GM18858 (cell line): ENCODE measurements at regions not wholly inside any gene's neighbourhood (a gene's known extent, or its start where the extent isn't known, plus 50 kb on each side); places are given as distances from the start of the nearest gene placed in this dataset.
"Not testable (repeated sequence)": the region's sequence is repeated elsewhere in the genome, so short reads cannot be mapped to it uniquely, and the experiment has no call there.

ENCODE experiments used
- ATAC-seq: cut with Tn5 transposase; IDR thresholded peaks from one replicate; pipeline ENCODE4 v1.9.1; 2021; ENCODE audit not compliant: unreplicated experiment

DNA sequence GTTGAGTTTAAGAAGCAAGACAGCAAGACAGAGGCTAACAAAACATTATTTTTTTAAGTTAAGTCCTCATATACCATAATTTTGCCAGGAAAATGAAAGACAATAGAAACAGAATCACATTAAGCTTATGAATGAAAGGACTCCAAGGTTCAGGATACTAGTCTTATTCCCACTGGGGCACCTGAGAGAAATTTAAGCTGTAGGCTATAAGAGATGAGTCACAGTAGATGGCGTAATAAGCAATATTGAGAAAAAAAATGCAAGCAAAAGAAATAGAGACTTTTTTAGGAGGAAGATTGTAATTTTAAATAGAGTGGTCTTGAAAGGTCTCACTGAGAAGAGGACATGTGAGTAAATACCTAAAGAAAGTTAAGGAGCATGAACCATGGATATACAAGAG, 57.1 kb upstream of the KIF2B start:
- no peak for ATAC-seq

DNA sequence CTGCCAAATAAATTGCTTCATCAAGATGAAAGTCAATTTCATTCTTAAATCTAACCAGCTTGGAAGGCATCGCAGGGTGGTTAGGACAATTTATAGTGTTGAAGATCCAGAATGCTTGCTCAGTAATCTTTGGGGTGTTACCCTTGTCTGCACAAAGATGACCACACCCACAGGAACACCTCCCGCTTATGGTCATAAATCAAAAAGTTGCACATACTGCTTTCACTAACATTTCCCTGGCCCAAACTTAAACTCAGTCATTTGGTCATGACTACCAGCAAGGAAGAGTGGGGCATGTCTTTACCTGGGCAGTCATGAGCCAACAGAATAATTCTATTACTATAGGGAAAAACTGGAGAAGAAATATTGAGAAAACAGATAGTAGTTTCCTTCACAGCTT, 57.6 kb upstream of the KIF2B start:
- no peak for ATAC-seq

DNA sequence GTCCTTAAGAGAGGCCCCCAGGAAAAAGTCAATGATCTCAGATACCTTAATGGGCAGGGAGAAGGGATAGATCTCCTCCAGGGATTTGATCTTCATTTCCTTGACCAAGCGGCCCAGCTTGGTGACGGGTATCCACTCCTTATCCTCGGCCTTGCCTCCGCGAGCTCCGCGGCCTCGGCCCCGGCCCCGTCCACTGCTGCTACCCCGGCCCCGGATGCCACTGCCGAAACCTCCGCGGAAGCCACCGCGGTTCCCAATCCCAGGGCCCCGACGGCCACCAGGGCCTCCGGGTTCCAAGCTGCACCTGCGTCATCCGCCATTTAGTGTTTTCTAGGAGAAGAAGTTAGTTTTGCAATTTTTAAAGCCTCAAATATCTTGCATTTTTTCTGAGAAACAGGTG, 65.2 kb upstream of the KIF2B start:
- ATAC-seq, result no peak

DNA sequence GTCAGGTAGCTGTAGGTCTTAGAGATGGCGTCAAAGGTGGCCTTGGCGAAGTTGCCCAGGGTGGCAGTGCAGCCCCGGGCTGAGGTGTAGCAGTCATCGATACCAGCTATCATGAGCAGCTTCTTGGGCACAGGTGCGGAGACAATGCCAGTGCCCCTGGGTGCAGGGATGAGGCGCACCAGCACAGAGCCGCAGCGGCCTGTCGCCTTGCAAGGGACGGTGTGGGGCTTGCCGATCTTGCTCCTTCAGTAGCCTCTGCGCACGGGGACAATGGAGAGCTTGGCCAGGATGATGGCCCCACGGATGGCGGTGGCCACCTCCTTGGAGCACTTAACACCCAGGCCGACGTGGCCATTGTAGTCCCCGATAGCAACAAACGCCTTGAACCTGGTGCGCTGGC, 65.6 kb upstream of the KIF2B start:
- not testable (repeated sequence) for ATAC-seq

DNA sequence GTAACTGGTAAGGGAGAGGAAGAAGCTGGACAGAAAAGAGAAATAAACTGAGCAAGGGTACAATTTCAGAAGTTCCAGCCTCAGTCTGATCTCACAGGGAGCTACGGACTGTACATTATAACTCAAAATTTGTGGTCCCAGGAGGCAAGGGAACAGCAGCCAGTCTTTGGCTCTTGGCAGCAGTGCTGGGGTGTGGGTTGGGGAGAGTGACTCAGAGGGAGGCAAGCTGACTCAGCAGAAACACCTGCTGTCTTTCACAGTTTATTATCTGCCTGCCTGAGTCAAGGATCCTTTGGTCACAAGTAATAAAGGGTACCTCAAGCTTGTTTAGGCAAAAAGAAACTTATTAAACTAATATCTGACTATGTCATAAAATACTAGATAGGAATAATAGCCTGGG, 73.5 kb upstream of the KIF2B start:
- ATAC-seq, result no peak

DNA sequence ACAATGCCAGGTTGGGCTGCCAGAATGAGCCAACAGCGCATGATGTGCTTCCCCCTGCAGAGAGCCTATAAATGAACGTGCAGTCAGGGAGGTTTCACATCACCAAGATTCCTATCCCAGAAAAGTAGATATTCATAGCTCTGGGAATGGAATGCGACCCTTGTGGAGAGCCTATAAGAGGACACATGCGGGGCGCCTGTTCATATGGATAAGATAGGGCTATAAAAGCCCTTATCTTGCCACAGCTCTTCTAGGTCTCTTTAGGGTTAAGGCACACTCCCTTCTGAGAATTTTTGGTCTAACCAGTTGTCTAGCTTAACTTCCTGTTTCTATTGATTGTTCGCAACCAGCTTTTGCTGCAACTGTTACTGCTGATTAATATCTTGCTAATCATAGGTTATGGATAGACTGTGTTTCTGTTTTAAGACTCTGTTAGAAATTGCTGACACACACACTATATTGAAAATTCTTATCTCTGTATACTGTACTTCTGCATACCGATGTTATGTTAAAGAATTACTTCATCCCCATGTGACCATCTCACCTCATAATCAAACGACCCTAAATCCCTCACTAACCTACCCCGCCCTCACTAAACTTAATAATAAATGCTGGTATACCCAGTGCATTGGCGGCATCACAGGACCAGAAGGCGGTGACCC, 74.4 kb upstream of the KIF2B start:
- ATAC-seq, result not testable (repeated sequence)

DNA sequence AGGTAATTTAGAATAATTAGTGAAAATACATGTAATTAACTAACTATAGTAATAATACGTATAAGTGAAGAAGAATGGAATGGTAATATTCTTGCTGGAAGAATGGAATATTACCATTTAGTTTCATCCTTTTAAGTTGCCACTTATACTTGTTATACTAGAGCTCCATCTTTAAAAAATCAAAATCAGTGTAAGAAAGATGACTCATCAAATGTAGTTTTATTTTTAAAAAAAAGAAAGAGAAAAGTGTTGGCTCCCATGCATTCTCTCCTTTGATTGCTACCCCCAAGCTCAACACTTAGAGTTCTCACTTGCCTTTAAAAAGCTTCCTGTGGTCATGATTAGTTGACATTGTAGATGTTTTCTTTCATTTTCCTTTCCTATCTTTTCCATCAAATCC, 82.4 kb upstream of the KIF2B start:
- no peak for ATAC-seq

DNA sequence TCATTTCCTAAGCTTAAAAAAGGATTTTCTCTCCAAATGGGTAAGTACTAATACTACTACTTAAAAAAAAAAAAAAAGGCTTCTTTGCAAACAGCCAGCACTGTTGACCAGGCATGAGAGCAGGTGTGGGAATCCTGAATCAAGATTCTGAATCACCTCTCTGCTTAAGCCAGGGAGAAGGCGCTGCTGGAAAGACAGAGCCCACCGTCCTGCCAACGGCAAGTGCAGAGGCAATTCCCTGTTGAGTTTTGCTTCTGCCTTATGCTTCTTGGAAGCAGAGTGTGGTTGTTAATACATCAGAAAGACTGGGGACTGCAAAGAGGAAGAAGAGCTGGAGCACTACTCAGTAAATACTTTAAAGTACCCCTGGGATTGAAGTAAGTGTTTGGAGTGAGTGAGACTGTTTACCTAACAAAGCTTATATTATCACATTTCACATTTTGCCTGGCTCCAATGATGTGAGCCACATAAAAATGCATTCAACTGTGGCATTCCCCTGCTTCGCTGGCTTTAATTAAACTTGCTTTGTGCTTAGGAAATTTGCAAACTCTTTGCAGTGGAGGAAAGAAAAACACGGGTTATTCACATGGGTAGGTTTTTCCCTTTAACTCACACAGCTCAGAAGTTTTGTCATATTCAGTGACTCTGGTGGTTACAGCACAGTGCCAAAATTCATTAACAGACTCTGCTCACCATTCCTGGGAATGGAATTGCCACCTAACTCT, 86.0 kb upstream of the KIF2B start:
- no peak for ATAC-seq

DNA sequence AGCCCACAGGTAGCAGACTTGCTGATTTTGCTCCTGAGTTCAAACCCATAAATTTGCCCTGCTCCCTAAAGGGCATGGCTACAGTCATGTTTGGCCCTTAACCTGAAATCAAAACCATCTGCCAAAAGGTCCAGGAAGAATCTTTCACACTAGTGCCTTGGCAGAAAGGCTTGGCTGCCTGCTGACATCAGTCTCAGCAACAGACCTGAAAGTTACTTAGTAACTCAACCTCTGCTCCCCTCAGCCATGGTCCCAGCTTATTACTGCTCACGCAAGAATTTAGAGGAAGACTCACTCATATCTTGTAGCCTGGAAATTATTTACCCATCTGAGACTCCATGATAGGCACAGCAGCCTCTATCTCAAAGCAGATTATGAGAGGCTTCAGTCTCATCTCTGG, 98.0 kb upstream of the KIF2B start:
- ATAC-seq, result no peak

DNA sequence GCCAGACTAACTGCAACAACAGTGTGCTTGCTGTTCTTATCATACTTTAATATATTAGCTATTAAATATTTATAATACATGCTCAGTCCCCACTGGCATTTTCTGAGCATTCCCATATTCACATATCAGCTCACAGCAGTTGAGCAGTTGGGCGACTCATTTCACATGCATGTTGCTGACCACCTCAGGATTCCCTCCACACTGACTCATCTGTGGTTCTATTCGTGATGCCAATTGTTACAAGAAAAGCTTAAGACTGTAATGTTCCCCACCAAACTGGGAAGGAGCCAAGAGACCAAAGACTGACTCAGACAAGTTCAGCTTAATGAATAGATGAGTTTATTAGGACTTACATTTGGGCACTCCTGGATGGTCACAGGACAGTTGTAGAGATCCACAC, 100.3 kb upstream of the KIF2B start:
- ATAC-seq, result no peak

DNA sequence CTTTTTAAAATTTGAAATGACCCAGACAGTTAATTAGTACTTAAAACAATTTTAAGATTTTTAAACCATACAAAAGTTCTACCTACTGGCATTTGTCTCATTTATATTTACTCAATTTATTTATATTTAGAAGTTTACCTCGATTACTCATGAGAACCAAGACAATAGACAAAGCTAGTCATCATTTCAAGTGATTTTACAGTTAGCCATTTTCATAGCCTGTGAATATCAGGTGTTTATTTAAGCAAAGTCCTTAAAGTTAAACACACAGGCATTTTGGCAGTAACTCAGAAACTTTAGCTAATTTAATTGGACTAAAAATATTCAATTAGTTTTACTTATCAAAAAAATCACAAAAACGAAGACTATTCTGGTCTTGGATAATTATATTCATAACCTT, 101.6 kb upstream of the KIF2B start:
- no peak for ATAC-seq

DNA sequence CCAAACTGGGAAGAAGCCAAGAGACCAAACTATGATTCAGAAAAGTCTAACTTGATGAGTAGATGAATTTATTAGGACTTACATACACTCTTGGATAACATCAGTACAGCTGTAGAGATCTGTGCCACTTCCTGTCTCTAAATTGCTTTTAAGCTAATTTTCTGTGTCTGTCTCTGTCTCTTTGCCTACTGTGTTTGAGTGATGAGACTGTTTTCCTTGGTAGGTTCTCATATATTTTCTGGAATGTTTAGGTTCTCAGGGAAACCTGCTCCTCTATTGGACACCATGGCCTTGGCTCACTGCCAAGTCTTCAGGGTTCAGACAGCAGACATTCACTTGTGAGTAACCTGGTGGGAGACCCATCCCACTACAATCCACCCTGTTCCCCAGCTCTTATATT, 103.5 kb upstream of the KIF2B start:
- no peak for ATAC-seq

DNA sequence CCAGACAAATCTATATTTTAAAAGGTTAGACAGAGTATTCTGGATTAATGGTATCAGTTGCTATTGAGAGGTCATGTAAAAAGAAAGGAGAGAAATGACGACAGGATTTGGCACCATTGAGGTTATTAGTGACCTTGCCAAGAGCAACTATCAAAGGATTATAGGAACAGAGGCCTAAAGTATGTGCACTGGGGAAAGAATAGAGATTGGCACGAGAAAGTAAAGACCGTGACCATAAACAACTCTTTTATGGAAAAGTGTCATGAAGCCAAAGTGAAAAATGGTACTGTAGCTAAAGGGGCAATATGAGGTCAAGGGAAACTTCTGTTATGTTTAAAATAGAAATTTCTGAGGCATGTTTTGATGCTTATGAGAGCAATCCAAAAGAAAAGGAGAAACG, 115.2 kb upstream of the KIF2B start:
- ATAC-seq, result no peak

DNA sequence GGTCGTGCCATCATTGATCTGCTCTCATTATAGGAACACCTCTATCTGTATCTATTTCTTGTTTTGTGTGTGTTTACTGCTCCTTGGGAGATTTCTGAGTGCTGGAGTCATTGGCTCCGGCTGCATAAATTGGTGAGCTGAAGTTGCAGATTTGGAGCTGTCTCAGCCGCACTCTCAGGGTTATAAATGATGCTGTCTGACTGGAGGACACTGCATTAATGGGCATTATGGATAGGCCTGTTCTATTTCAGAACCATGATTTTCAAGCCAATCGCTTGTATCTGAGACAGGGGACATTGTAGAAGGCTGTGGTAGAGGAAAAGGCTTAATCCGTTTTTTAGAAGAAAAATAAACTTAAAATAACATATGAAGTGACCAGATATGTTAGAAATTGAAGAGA, 126.4 kb upstream of the KIF2B start:
- no peak for ATAC-seq

DNA sequence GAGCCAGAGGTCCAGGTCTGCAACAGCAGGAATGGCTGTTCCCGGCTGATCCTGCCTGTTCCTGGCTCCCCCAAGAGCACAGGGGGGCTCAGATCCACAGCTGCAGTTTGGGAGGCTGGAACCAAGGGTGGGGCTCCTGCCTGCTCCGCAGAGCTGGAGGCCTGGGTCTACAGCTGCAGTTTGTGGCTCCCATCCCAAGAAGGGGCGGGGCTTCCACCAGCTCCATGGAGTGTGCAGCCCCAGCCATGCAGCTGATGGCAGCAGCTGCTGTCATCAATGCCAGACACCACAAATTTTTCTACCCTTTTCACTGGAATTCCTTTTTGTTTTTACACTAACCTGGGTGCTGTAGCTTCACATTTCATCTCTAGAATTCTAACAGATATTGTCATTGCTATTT, 135.4 kb upstream of the KIF2B start:
- no peak for ATAC-seq

DNA sequence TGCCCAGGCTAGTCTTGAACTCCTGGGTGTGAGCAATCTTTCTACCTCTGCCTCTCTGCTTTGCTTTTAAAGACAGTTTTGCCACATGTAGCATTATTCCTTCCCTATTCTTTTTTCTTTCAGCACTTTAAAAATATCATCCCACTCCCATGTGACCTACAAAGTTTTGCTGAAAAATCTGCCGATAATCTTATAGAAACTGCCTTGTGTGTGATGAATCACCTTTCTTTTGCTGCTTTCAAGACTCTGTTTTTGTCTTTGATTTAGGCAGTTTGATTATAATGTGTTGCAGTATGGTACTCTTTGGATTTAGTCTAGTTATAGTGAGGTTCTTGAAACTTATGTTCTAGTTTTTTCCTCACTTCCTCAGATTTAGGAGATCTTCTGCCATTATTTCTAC, 142.0 kb upstream of the KIF2B start:
- no peak for ATAC-seq

DNA sequence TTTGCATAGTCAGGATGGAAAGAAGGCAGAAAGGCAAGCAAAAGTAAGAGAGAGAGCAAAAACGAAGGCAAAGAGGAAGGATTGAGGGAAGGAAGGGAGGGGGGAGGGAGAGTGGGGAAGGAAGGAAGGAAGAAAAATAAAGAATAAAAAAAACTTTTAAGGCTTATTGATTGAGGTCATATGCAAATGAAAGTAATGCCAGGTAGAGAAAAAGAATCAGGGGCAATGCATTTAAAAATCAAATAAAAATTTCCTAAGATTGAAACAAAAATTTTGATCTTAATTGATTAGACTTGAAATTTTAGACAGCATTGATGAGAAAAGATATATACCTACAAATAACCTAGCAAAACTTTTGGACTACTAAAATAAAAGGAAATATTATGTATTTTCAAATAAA, 153.9 kb upstream of the KIF2B start:
- no peak for ATAC-seq

DNA sequence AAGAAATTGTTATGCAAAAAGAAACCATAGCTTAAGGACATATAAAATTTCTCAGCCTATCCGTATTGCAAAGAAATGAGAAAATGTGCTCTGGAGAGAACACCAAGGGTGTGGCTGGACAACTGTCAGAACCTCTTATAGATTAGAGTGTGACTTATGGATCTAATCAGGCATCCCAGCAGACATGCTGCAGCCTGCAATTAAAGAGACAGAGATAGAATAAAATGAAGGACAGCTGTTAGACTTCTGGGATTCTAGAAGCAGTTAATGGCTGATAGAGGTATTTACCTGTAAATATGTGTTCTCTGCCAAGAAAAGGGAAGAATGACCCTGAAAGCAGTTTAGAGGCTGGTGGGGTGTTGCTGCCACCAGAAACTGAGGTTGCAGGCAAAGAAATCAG, 160.1 kb upstream of the KIF2B start:
- no peak for ATAC-seq

DNA sequence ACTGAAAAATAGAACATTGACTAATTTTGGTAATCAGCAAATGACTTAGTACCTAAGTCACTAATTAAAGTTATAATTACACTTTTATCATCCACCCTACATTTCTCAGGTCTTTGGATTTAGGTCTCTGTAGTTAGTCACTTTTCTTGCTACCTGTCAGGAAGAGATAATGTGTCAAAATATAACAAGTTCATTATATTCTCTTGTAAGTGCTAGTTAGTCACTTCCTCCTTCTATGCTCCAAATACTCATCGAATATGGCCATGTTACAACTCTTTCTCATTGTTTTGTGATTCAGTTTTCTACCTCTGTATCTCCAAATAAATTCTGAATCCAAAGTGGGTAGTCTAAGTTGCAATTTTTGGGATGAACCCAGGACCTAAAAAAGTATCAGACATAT, 163.5 kb upstream of the KIF2B start:
- no peak for ATAC-seq

DNA sequence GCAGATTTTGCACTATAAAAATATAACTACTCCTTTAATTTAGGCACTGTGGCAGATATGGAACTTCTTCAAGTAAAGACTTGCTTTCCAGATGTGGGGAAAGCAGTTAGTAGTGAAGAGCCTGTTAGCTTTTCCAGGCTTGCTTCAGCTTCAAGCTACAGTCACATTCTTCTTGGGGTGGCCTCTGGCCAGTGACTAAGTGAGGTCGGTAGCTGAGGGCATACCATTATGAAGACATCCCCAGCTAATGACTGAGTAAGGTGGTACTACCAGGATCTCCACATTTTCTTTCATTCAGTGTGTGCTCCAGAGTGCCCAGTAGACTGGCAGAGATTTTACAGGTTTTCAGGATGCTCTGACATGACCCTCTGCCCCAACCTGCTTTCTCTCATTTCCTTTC, 167.1 kb upstream of the KIF2B start:
- no peak for ATAC-seq

DNA sequence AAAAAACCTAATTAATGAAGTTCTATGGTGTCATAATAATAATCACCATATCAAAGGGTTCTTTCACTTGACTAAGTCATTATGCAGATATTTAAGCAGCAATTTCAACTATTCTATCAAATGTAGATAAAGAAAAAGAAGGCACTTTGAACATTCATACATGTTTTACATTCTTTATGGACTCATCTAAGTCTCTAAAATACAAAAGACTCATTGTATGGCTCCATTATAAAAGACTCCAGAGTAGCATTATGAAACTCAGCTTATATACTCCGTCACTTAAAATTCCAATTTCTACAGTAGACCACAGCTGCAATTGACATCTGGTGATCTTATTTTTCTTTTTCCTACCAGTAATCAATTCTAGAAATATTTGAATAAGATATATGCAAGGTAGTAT, 173.5 kb upstream of the KIF2B start:
- no peak for ATAC-seq

DNA sequence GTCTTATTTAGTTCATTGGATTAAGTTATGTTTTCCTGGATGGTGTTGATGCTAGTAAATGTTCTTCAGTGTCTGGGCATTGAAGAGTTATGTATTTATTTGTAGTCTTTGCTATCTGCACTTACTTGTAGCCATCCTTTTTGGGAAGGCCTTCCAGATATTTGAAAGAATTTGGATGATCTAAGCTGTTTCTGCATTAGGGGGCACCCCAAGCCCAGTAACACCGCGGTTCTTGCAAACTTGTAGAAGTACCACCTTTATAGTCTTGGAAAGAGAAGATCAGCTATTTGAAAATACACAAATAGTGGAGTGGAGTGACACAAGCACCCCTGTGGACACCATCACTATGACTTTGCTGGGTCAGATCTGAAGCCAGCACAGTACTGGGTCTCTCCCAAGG, 175.9 kb upstream of the KIF2B start:
- ATAC-seq, result no peak

DNA sequence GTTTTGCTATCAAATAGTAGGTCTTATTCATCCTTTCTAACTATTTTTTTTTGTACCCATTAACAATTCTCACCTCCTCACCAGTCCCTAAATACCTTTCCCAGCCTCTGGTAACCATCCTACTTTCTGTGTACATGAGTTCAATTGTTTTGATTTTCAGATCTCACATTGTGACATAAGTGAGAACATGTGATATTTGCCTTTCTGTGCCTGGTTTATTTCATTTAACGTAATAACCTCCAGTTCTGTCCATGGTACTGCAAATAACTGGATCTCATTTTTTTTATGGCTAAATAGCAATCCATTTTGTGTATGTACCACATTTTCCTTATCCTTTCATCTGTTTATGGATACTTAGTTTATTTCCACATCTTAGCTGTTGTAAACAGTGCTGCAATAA, 181.9 kb upstream of the KIF2B start:
- ATAC-seq, result no peak
